Vagina (tissue), 2 donors: ENCODE measurements at regions not wholly inside any gene's neighbourhood (a gene's known extent, or its start where the extent isn't known, plus 50 kb on each side); places are given as distances from the start of the nearest gene placed in this dataset.

Experiments
- DNase-seq, 2 donors: peaks; one replicate each; pipeline ENCODE4 v3.0.0-alpha.2; 2017; ENCODE audit errors: extremely low spot score in 2 of 2
- H3K27ac ChIP-seq: fragments of 200-600 bp; sonication (generic); one replicate; pipeline ENCODE4 v1.5.1; 2019
- H3K27me3 ChIP-seq: fragments of 200-600 bp; sonication (generic); one replicate; pipeline ENCODE4 v1.5.1; 2019
- H3K36me3 ChIP-seq, 2 donors: fragments of 200-600 bp; sonication (generic); one replicate each; pipeline ENCODE4 v1.5.1; 2017 to 2019
- H3K4me1 ChIP-seq: fragments of 200-600 bp; sonication (generic); one replicate; pipeline ENCODE4 v1.5.1; 2019
- H3K4me3 ChIP-seq, 2 donors: fragments of 200-600 bp; sonication (generic); 1 replicate in 1 of 2; 2 replicates in 1 of 2; pipeline ENCODE4 v1.5.1; 2016 to 2019
- H3K9me3 ChIP-seq: fragments of 200-600 bp; sonication (generic); one replicate; pipeline ENCODE4 v1.5.1; 2019
- POLR2A ChIP-seq, 2 donors: fragments of 450-650 bp; IDR thresholded peaks; one replicate each; pipeline ENCODE4 v1.6.1; 2017; ENCODE audit warnings: antibody characterized with exemption in 2 of 2, mild to moderate bottlenecking in 2 of 2, moderate library complexity in 2 of 2
- POLR2AphosphoS5 ChIP-seq, 2 donors: sonication (generic); formaldehyde crosslinking; IDR thresholded peaks; one replicate each; pipeline ENCODE4 v1.9.0; 2017; ENCODE audit warnings: antibody characterized with exemption in 2 of 2, mild to moderate bottlenecking in 2 of 2, low read depth in 1 of 2; ENCODE audit not compliant: insufficient read depth in 1 of 2
- intact Hi-C: fragments of 100-400 bp; cut with DNase I; formaldehyde crosslinking; loops from one replicate; pipeline ENCODE4 v1.15.1; 2023
- TF ChIP-seq, protein P1 (sequence below), 3 experiments: fragments of 450-650 bp in 2 of 3; fragments of 200-600 bp in 1 of 3; sonication (generic) in 1 of 3; IDR thresholded peaks; one replicate each; pipeline ENCODE4 v1.5.1; 2017 to 2019; ENCODE audit warnings: antibody characterized with exemption in 3 of 3, mild to moderate bottlenecking in 2 of 3, moderate library complexity in 2 of 3

DNA sequence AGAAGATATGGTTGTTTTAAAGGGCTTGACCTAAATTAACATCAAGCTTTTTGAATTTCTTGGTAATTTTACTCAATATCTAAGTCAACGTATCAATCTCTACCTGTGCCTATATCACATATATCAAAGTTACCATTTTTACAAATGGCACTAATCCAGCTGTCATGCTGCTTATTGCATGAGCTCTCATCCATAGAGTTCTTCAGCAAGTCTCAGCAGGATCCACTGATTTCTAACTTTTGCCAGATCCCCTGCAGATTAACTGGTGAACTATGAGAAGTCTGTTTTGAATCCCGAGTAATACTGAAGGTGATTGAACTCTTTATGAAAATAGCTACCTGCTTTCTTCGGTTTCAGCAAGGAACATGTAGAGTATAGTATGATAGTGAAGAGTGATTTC is 1239.8 kb upstream of the ACO1 start:
- intact Hi-C loops: no loop called here
- Histone ChIP-seq H3K27me3 (no peaks in the 10 kb centered on the region), H3K9me3 (no peaks in the 10 kb centered on the region), H3K36me3 (no peaks in the 10 kb centered on the region), H3K4me3 (no peak overlapping the region), H3K27ac (no peak overlapping the region), H3K4me1 (no peaks in the 10 kb centered on the region)
- TF ChIP-seq, protein P1, sequence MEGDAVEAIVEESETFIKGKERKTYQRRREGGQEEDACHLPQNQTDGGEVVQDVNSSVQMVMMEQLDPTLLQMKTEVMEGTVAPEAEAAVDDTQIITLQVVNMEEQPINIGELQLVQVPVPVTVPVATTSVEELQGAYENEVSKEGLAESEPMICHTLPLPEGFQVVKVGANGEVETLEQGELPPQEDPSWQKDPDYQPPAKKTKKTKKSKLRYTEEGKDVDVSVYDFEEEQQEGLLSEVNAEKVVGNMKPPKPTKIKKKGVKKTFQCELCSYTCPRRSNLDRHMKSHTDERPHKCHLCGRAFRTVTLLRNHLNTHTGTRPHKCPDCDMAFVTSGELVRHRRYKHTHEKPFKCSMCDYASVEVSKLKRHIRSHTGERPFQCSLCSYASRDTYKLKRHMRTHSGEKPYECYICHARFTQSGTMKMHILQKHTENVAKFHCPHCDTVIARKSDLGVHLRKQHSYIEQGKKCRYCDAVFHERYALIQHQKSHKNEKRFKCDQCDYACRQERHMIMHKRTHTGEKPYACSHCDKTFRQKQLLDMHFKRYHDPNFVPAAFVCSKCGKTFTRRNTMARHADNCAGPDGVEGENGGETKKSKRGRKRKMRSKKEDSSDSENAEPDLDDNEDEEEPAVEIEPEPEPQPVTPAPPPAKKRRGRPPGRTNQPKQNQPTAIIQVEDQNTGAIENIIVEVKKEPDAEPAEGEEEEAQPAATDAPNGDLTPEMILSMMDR (IDR thresholded peaks at IDR 0.05): no peak
- TF ChIP-seq POLR2A (IDR thresholded peaks at IDR 0.05) (no peak), POLR2AphosphoS5 (IDR thresholded peaks at IDR 0.05; ENCODE audit: insufficient read depth in 1 of 2, low read depth in 1 of 2) (no peak)
- no peak for DNase-seq

DNA sequence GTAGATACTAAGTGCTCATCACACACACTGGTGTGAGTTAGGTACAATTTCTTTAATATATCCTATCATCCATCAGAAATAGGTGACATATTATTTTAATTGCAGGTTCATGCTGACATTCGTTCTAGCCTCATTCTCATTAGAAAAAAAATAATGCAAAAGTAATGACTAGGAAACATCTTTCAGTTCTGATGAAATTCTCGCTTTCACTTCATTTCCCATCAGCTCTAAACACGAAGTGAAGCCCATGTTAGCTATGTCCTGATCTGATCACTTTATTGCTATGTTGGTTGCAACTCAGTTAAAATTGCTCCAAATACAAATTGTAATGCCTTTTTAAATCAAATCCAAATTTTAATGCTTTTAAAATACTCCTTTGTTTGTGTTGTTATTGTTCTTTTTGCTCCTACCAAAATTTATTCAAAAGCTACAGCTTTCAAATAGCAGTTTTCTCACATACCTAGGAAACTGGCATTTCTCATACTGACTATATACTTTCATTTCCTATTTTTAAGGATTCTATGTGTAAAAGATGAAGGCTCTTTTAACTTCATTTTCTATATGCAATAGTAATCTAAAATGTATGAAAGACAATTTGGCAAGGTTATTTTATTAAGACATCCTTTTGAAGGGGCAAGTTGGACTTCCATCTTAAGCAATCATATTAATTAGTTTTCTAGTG is 1237.8 kb upstream of the ACO1 start:
- intact Hi-C loops: no loop called here
- Histone ChIP-seq H3K27me3 (no peaks in the 10 kb centered on the region), H3K4me3 (no peak overlapping the region), H3K4me1 (no peaks in the 10 kb centered on the region), H3K27ac (no peak overlapping the region), H3K9me3 (no peaks in the 10 kb centered on the region), H3K36me3 (no peaks in the 10 kb centered on the region)
- no peak for DNase-seq
- no peak for TF ChIP-seq POLR2AphosphoS5 (IDR thresholded peaks at IDR 0.05; ENCODE audit: insufficient read depth in 1 of 2, low read depth in 1 of 2)
- no peak for TF ChIP-seq POLR2A (IDR thresholded peaks at IDR 0.05)
- TF ChIP-seq, protein P1 (IDR thresholded peaks at IDR 0.05): no peak

DNA sequence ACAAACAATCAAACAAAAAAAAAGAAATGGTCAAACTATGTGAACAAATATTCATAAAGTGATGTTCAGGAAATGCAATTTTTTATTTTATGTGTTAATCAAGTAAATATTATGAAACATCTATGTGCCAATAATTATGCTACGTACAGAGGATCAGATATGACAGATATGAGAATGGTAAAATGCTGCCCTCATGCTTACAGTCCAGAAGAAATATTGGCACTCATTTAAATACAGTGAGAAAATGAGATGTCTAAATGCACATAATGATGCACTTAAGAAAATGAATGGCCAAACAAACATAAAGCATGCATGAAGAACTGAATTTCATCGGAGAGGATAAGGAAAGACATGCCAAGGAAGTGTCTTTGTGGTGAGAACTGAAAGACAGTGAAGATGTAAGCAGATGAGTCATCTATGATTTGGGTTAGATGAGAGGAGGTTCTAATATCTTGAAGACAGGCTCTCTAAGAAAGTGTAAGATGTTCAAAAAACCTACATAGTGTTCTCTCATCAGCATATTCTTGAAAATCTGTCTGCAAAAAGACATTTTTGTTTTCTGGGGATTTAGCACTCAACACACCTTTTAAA is 1231.1 kb upstream of the ACO1 start:
- H3K9me3 ChIP-seq: no peaks in the 10 kb centered on the region
- H3K4me3 ChIP-seq: no peak overlapping the region
- no peaks in the 10 kb centered on the region for H3K36me3 ChIP-seq
- H3K4me1 ChIP-seq: no peaks in the 10 kb centered on the region
- DNase-seq: no peak
- no peak overlapping the region for H3K27ac ChIP-seq
- no peaks in the 10 kb centered on the region for H3K27me3 ChIP-seq
- TF ChIP-seq POLR2AphosphoS5 (IDR thresholded peaks at IDR 0.05; ENCODE audit: insufficient read depth in 1 of 2, low read depth in 1 of 2) (no peak), POLR2A (IDR thresholded peaks at IDR 0.05) (no peak)
- TF ChIP-seq, protein P1 (IDR thresholded peaks at IDR 0.05): no peak
- intact Hi-C loops: no loop called here

DNA sequence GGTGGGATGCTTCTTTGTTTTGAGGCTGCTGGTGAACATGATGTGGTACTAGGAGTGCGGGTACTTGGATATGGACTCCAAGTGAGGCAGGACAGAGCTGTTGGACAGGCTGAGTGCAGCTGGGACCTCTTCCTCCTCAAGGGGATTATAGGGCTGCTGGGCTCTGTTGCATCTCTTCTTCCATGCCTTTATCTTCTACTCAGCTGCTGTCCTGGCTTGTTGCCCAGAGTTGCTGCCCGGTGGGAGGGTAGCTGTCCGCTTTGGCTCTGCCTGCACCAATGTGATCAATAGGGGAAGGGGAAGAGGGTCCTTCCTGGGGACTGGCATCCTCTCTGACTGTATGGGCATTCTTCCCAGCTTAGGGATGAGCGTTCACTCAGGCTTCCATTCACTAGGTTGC is 1217.9 kb upstream of the ACO1 start:
- Histone ChIP-seq H3K36me3 (no peaks in the 10 kb centered on the region), H3K27ac (no peak overlapping the region), H3K9me3 (no peaks in the 10 kb centered on the region), H3K4me3 (no peak overlapping the region), H3K27me3 (no peaks in the 10 kb centered on the region), H3K4me1 (no peaks in the 10 kb centered on the region)
- no peak for DNase-seq
- intact Hi-C loops: no loop called here
- TF ChIP-seq POLR2A (IDR thresholded peaks at IDR 0.05): no peak
- TF ChIP-seq POLR2AphosphoS5 (IDR thresholded peaks at IDR 0.05; ENCODE audit: insufficient read depth in 1 of 2, low read depth in 1 of 2): no peak
- TF ChIP-seq, protein P1 (IDR thresholded peaks at IDR 0.05): no peak

DNA sequence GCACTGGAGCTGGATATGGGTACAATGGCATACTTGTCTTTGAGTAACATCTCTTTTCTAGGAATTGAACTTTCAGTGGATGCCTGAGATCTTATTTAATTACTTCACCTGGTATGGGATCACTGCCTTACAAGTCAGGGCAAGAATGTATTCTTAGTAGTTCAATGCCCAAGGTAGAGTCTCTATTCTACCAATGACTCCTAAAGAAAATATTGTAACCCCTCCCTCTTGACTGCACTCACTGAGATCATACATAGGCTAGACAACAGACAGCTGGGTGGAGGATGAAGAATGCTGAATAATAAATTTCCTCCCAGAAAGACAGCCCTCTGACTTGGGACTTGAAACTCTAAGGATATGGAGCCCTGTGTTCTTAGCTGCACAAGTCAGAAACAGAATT is 1216.3 kb upstream of the ACO1 start:
- no peak for DNase-seq
- intact Hi-C loops: no loop called here
- Histone ChIP-seq H3K9me3 (no peaks in the 10 kb centered on the region), H3K4me1 (no peaks in the 10 kb centered on the region), H3K27me3 (no peaks in the 10 kb centered on the region), H3K4me3 (no peak overlapping the region), H3K27ac (no peak overlapping the region), H3K36me3 (no peaks in the 10 kb centered on the region)
- TF ChIP-seq POLR2AphosphoS5 (IDR thresholded peaks at IDR 0.05; ENCODE audit: insufficient read depth in 1 of 2, low read depth in 1 of 2): no peak
- TF ChIP-seq, protein P1 (IDR thresholded peaks at IDR 0.05): no peak
- no peak for TF ChIP-seq POLR2A (IDR thresholded peaks at IDR 0.05)
